ENCODE measurements at regions not wholly inside any gene's neighbourhood (a gene's known extent, or its start where the extent isn't known, plus 50 kb on each side); places are given as distances from the start of the nearest gene placed in this dataset.

- H3K4me1 ChIP-seq (ENCODE audit: insufficient read depth, poor library complexity, severe bottlenecking): no peaks in the 10 kb centered on the region
- no peak overlapping the region for H3K27ac ChIP-seq (ENCODE audit: poor library complexity, severe bottlenecking)
- ATAC-seq (ENCODE audit: low read depth) (no peak), DNase-seq (ENCODE audit: low spot score) (no peak)
- no peak for TF ChIP-seq CTCF (IDR thresholded peaks at IDR 0.05; ENCODE audit: poor library complexity, severe bottlenecking)
- no peak overlapping the region for H3K4me3 ChIP-seq (ENCODE audit: severe bottlenecking)
- no peaks in the 10 kb centered on the region for H3K27me3 ChIP-seq (ENCODE audit: insufficient read depth, poor library complexity, severe bottlenecking)
- H3K36me3 ChIP-seq (ENCODE audit: low read depth): peaks cover 4% of the 10 kb centered on the region; the same call in 1 of the 2 replicates
- H3K9me3 ChIP-seq (ENCODE audit: severe bottlenecking): peaks cover 12% of the 10 kb centered on the region
Measured at GRCh38 chr14:89600029-89600428, 183.0 kb upstream of the FOXN3 start.

- Histone ChIP-seq H3K27me3 (ENCODE audit: insufficient read depth, poor library complexity, severe bottlenecking) (no peaks in the 10 kb centered on the region), H3K4me3 (ENCODE audit: severe bottlenecking) (no peak overlapping the region), H3K27ac (ENCODE audit: poor library complexity, severe bottlenecking) (no peak overlapping the region), H3K9me3 (ENCODE audit: severe bottlenecking) (peaks cover 12% of the 10 kb centered on the region), H3K36me3 (ENCODE audit: low read depth) (peaks cover 4% of the 10 kb centered on the region; the same call in 1 of the 2 replicates), H3K4me1 (ENCODE audit: insufficient read depth, poor library complexity, severe bottlenecking) (no peaks in the 10 kb centered on the region)
- DNase-seq (ENCODE audit: low spot score) (no peak), ATAC-seq (ENCODE audit: low read depth) (no peak)
- TF ChIP-seq CTCF (IDR thresholded peaks at IDR 0.05; ENCODE audit: poor library complexity, severe bottlenecking): no peak
Measured at GRCh38 chr14:89598548-89599186, 181.6 kb upstream of the FOXN3 start.

- Histone ChIP-seq H3K4me1 (ENCODE audit: insufficient read depth, poor library complexity, severe bottlenecking) (no peaks in the 10 kb centered on the region), H3K9me3 (ENCODE audit: severe bottlenecking) (peaks cover 6% of the 10 kb centered on the region), H3K27me3 (ENCODE audit: insufficient read depth, poor library complexity, severe bottlenecking) (no peaks in the 10 kb centered on the region), H3K27ac (ENCODE audit: poor library complexity, severe bottlenecking) (no peak overlapping the region), H3K36me3 (ENCODE audit: low read depth) (peaks cover 4% of the 10 kb centered on the region; the same call in 1 of the 2 replicates), H3K4me3 (ENCODE audit: severe bottlenecking) (no peak overlapping the region)
- TF ChIP-seq CTCF (IDR thresholded peaks at IDR 0.05; ENCODE audit: poor library complexity, severe bottlenecking): no peak
- ATAC-seq (ENCODE audit: low read depth): no peak
- no peak for DNase-seq (ENCODE audit: low spot score)
Measured at GRCh38 chr14:89592961-89593360, 175.9 kb upstream of the FOXN3 start.

GRCh38 chr14:89589400-89590118 lies 172.5 kb upstream of the FOXN3 start:
- Histone ChIP-seq H3K36me3 (ENCODE audit: low read depth) (no peaks in the 10 kb centered on the region), H3K4me3 (ENCODE audit: severe bottlenecking) (no peak overlapping the region), H3K27me3 (ENCODE audit: insufficient read depth, poor library complexity, severe bottlenecking) (no peaks in the 10 kb centered on the region), H3K4me1 (ENCODE audit: insufficient read depth, poor library complexity, severe bottlenecking) (no peaks in the 10 kb centered on the region), H3K9me3 (ENCODE audit: severe bottlenecking) (no peaks in the 10 kb centered on the region), H3K27ac (ENCODE audit: poor library complexity, severe bottlenecking) (no peak overlapping the region)
- no peak for DNase-seq (ENCODE audit: low spot score)
- no peak for ATAC-seq (ENCODE audit: low read depth)
- TF ChIP-seq CTCF (IDR thresholded peaks at IDR 0.05; ENCODE audit: poor library complexity, severe bottlenecking): no peak

GRCh38 chr14:89588840-89589296 lies 171.8 kb upstream of the FOXN3 start:
- Histone ChIP-seq H3K27ac (ENCODE audit: poor library complexity, severe bottlenecking) (no peak overlapping the region), H3K4me3 (ENCODE audit: severe bottlenecking) (no peak overlapping the region), H3K27me3 (ENCODE audit: insufficient read depth, poor library complexity, severe bottlenecking) (no peaks in the 10 kb centered on the region), H3K9me3 (ENCODE audit: severe bottlenecking) (no peaks in the 10 kb centered on the region), H3K36me3 (ENCODE audit: low read depth) (no peaks in the 10 kb centered on the region), H3K4me1 (ENCODE audit: insufficient read depth, poor library complexity, severe bottlenecking) (no peaks in the 10 kb centered on the region)
- no peak for TF ChIP-seq CTCF (IDR thresholded peaks at IDR 0.05; ENCODE audit: poor library complexity, severe bottlenecking)
- ATAC-seq (ENCODE audit: low read depth) (no peak), DNase-seq (ENCODE audit: low spot score) (no peak)

Measured in RWPE2 (cell line).